Neuronal stem cell (in vitro differentiated cells): ENCODE measurements at regions not wholly inside any gene's neighbourhood (a gene's known extent, or its start where the extent isn't known, plus 50 kb on each side); places are given as distances from the start of the nearest gene placed in this dataset.

Experiments used
- DNase-seq: peaks from one replicate; pipeline ENCODE4 v3.0.0-alpha.2; 2013; ENCODE audit warnings: low spot score
- H2AFZ ChIP-seq: one replicate; pipeline ENCODE4 v1.6.1; 2013; ENCODE audit warnings: mild to moderate bottlenecking, low read length, inconsistent platforms
- H2AK5ac ChIP-seq: 2 replicates; pipeline ENCODE4 v1.6.1; 2013; ENCODE audit warnings: low read depth, mild to moderate bottlenecking, inconsistent platforms, low read length, moderate library complexity, mixed read lengths
- H2BK120ac ChIP-seq: 2 replicates; pipeline ENCODE4 v1.6.1; 2013; ENCODE audit warnings: low read depth, mild to moderate bottlenecking, inconsistent platforms, low read length, moderate library complexity, mixed read lengths
- H2BK12ac ChIP-seq: one replicate; pipeline ENCODE4 v1.6.1; 2013; ENCODE audit warnings: low read length, inconsistent platforms
- H2BK15ac ChIP-seq: 2 replicates; pipeline ENCODE4 v1.6.1; 2013; ENCODE audit warnings: mild to moderate bottlenecking, low read length, inconsistent platforms, mixed read lengths
- H2BK5ac ChIP-seq: one replicate; pipeline ENCODE4 v1.6.1; 2013; ENCODE audit warnings: inconsistent platforms, mild to moderate bottlenecking, low read length, moderate library complexity
- H3K14ac ChIP-seq: one replicate; pipeline ENCODE4 v1.6.1; 2013; ENCODE audit warnings: low read length, inconsistent platforms
- H3K18ac ChIP-seq: 2 replicates; pipeline ENCODE4 v1.6.1; 2013; ENCODE audit warnings: low read length, inconsistent platforms
- H3K23ac ChIP-seq: 2 replicates; pipeline ENCODE4 v1.6.1; 2013; ENCODE audit warnings: low read depth, mild to moderate bottlenecking, mixed read lengths, low read length, inconsistent platforms; ENCODE audit not compliant: poor library complexity
- H3K27ac ChIP-seq: replicated peaks from 3 replicates; pipeline ENCODE4 v1.5.1; 2013; ENCODE audit warnings: low read length, inconsistent platforms
- H3K27me3 ChIP-seq, 3 experiments: 2 replicates each; pipeline ENCODE4 v1.6.1; 2013; ENCODE audit warnings: low read length in 3 of 3, mild to moderate bottlenecking in 2 of 3, inconsistent platforms in 1 of 3, low read depth in 1 of 3, mixed read lengths in 1 of 3, moderate library complexity in 1 of 3; ENCODE audit not compliant: control insufficient read depth in 3 of 3, insufficient read depth in 3 of 3
- H3K36me3 ChIP-seq, 2 donors: replicated peaks in 1 of 2; 2 replicates each; pipeline ENCODE4 v1.6.1; 2013; ENCODE audit warnings: low read length in 2 of 2; ENCODE audit not compliant: control insufficient read depth in 2 of 2, insufficient read depth in 2 of 2
- H3K4ac ChIP-seq: 2 replicates; pipeline ENCODE4 v1.6.1; 2013; ENCODE audit warnings: inconsistent platforms, mild to moderate bottlenecking, low read length, moderate library complexity
- H3K4me1 ChIP-seq, 2 donors: 1 replicate in 1 of 2; 2 replicates in 1 of 2; pipeline ENCODE4 v1.6.1; 2013; ENCODE audit warnings: low read length in 2 of 2, low read depth in 1 of 2; ENCODE audit not compliant: control insufficient read depth in 2 of 2, insufficient read depth in 1 of 2
- H3K4me2 ChIP-seq: one replicate; pipeline ENCODE4 v1.6.1; 2013; ENCODE audit warnings: mild to moderate bottlenecking, low read length, inconsistent platforms; ENCODE audit not compliant: insufficient read depth, poor library complexity, severe bottlenecking
- H3K4me3 ChIP-seq, 2 donors: 2 replicates each; pipeline ENCODE4 v1.5.1; 2013; ENCODE audit warnings: low read length in 2 of 2, mild to moderate bottlenecking in 2 of 2, inconsistent platforms in 1 of 2, moderate library complexity in 1 of 2
- H3K79me1 ChIP-seq: one replicate; pipeline ENCODE4 v1.6.1; 2013; ENCODE audit warnings: low read depth, mild to moderate bottlenecking, inconsistent platforms, low read length, moderate library complexity
- H3K9ac ChIP-seq: one replicate; pipeline ENCODE4 v1.6.1; 2013; ENCODE audit warnings: mild to moderate bottlenecking, low read depth, low read length, inconsistent platforms; ENCODE audit not compliant: poor library complexity
- H3K9me3 ChIP-seq, 2 donors: replicated peaks in 1 of 2; 2 replicates each; pipeline versions ENCODE3 to v1.6.1; 2013; ENCODE audit warnings: low read length in 2 of 2, mild to moderate bottlenecking in 2 of 2, inconsistent platforms in 1 of 2, low read depth in 1 of 2, mixed read lengths in 1 of 2, moderate library complexity in 1 of 2; ENCODE audit not compliant: control insufficient read depth in 2 of 2, insufficient read depth in 1 of 2
- H4K8ac ChIP-seq: one replicate; pipeline ENCODE4 v1.6.1; 2013; ENCODE audit warnings: low read depth, mild to moderate bottlenecking, inconsistent platforms, low read length, moderate library complexity
- H4K91ac ChIP-seq: one replicate; pipeline ENCODE4 v1.6.1; 2013; ENCODE audit warnings: low read length, low read depth, mild to moderate bottlenecking, inconsistent platforms; ENCODE audit not compliant: poor library complexity
- WGBS, 2 donors: extraction: QIAGEN DNeasy Blood & Tissue Kit; methylation state at CpG; one replicate each; pipeline ENCODE4 v1.1.7; 2013; ENCODE audit warnings: missing lambda C conversion rate in 2 of 2, mixed read lengths in 1 of 2; ENCODE audit not compliant: insufficient read length in 2 of 2, insufficient replicate concordance in 1 of 2; ENCODE audit errors: extremely low coverage in 2 of 2; 5-methylcytosine and 5-hydroxymethylcytosine counted together

GRCh38 chr13:73224703-73225102, 165.9 kb downstream of the KLF5 start:
- H4K8ac ChIP-seq = no peak overlapping the region
- H3K27ac ChIP-seq = no peak overlapping the region
- no peak overlapping the region for H2AK5ac ChIP-seq
- no peak overlapping the region for H3K4me3 ChIP-seq
- H3K27me3 ChIP-seq = no peaks in the 10 kb centered on the region
- H2BK5ac ChIP-seq = no peak overlapping the region
- DNase-seq = no peak
- no peak overlapping the region for H3K4ac ChIP-seq
- H2BK120ac ChIP-seq = no peak overlapping the region
- H2AFZ ChIP-seq = no peak overlapping the region
- H3K4me2 ChIP-seq = no peak overlapping the region
- no peak overlapping the region for H3K23ac ChIP-seq
- no peak overlapping the region for H3K9ac ChIP-seq
- H4K91ac ChIP-seq = no peak overlapping the region
- no peaks in the 10 kb centered on the region for H3K36me3 ChIP-seq
- no peaks in the 10 kb centered on the region for H3K79me1 ChIP-seq
- H3K14ac ChIP-seq = no peak overlapping the region
- no peaks in the 10 kb centered on the region for H3K9me3 ChIP-seq
- H2BK12ac ChIP-seq = no peak overlapping the region
- H2BK15ac ChIP-seq = no peak overlapping the region
- no peaks in the 10 kb centered on the region for H3K4me1 ChIP-seq
- no CpG with 5 or more reads among the region's 1 CpG for WGBS, 2 donors
- H3K18ac ChIP-seq = no peak overlapping the region

DNA sequence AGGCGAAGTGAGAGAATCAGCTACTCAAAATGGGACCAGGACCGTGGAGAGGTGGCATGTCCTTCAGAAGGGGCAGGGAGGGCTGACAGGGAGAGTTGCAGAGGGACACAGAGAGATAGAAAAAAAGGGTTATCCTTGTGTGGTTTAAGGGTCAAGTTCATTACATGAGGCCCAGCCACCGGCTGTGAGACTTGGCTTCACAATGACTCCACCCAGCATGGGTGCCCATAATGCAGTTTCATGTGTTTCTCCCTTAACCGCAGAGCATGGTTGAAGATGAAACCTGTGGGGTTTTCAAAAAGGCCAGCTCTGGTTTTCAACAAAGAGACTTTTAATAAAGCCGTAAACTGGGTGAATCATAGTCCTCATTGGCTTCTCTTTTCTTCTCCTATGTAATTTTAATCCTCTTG, 164.6 kb downstream of the KLF5 start:
- H3K27ac ChIP-seq = no peak overlapping the region
- H4K91ac ChIP-seq = no peak overlapping the region
- H3K27me3 ChIP-seq = no peaks in the 10 kb centered on the region
- no peak overlapping the region for H3K4me3 ChIP-seq
- no peak overlapping the region for H3K23ac ChIP-seq
- no peak for DNase-seq
- no CpG with 5 or more reads among the region's 5 CpGs for WGBS, 2 donors
- H2BK120ac ChIP-seq = no peak overlapping the region
- no peak overlapping the region for H3K14ac ChIP-seq
- H3K4me2 ChIP-seq = no peak overlapping the region
- no peak overlapping the region for H2AFZ ChIP-seq
- no peak overlapping the region for H4K8ac ChIP-seq
- H2BK12ac ChIP-seq = no peak overlapping the region
- no peaks in the 10 kb centered on the region for H3K4me1 ChIP-seq
- H3K36me3 ChIP-seq = no peaks in the 10 kb centered on the region
- no peaks in the 10 kb centered on the region for H3K9me3 ChIP-seq
- H2AK5ac ChIP-seq = no peak overlapping the region
- H3K79me1 ChIP-seq = no peaks in the 10 kb centered on the region
- no peak overlapping the region for H3K18ac ChIP-seq
- no peak overlapping the region for H3K9ac ChIP-seq
- H2BK5ac ChIP-seq = no peak overlapping the region
- no peak overlapping the region for H3K4ac ChIP-seq
- no peak overlapping the region for H2BK15ac ChIP-seq

DNA sequence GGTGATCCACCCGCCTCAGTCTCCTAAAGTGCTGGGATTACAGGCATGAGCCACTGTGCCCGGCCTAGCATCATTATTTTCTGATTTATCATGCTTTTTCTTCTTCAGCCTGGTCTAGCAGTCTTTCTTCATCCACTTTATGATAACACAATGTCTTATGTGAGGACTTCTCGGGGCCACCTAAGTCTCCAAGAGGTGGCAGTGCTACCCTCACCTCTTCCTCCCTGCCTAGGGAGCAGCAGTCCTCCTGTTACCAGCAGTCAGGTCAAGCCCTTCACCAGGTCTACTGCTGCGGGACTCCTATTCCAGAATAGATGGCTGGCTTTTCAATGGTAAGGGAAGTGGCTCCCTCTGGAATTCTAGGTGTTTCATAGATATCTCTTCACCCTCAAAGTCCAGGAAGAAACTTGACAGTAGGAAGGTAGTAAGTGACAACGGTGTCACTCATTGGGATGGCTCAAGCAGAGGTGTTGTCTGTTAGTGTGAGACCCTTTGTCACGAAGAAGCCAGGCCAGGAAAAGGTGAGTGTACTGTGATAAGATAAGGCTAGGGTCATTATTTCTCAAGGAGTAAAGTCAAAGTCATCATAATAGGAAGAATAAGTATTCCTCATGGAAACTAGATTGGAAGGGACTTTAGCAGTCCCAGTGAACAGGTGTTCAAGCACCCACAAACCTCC, 164.0 kb downstream of the KLF5 start:
- H3K23ac ChIP-seq = no peak overlapping the region
- no peak for DNase-seq
- H3K79me1 ChIP-seq = no peaks in the 10 kb centered on the region
- H2AFZ ChIP-seq = no peak overlapping the region
- H3K4me2 ChIP-seq = no peak overlapping the region
- no peaks in the 10 kb centered on the region for H3K9me3 ChIP-seq
- H2BK120ac ChIP-seq = no peak overlapping the region
- H3K4me3 ChIP-seq = no peak overlapping the region
- no peak overlapping the region for H3K4ac ChIP-seq
- H3K27me3 ChIP-seq = no peaks in the 10 kb centered on the region
- no peak overlapping the region for H2AK5ac ChIP-seq
- no peak overlapping the region for H3K14ac ChIP-seq
- no peaks in the 10 kb centered on the region for H3K36me3 ChIP-seq
- no peak overlapping the region for H4K91ac ChIP-seq
- H4K8ac ChIP-seq = no peak overlapping the region
- no peak overlapping the region for H3K18ac ChIP-seq
- H2BK12ac ChIP-seq = no peak overlapping the region
- H3K9ac ChIP-seq = no peak overlapping the region
- no peak overlapping the region for H2BK15ac ChIP-seq
- WGBS, 2 donors = no CpG with 5 or more reads among the region's 6 CpGs
- H2BK5ac ChIP-seq = no peak overlapping the region
- H3K4me1 ChIP-seq = no peaks in the 10 kb centered on the region
- H3K27ac ChIP-seq = no peak overlapping the region

- Histone ChIP-seq H3K9me3 (no peaks in the 10 kb centered on the region), H3K27me3 (no peaks in the 10 kb centered on the region), H3K9ac (no peak overlapping the region), H2BK12ac (no peak overlapping the region), H2AK5ac (no peak overlapping the region), H3K27ac (no peak overlapping the region), H3K14ac (no peak overlapping the region), H3K18ac (no peak overlapping the region), H3K4ac (no peak overlapping the region), H2BK120ac (no peak overlapping the region), H4K8ac (no peak overlapping the region), H3K4me1 (no peaks in the 10 kb centered on the region), H3K23ac (no peak overlapping the region), H3K4me2 (no peak overlapping the region), H3K4me3 (no peak overlapping the region), H4K91ac (no peak overlapping the region), H2BK5ac (no peak overlapping the region), H3K79me1 (no peaks in the 10 kb centered on the region), H3K36me3 (no peaks in the 10 kb centered on the region), H2BK15ac (no peak overlapping the region), H2AFZ (no peak overlapping the region)
- DNase-seq = no peak
- WGBS, 2 donors = no CpG with 5 or more reads among the region's 8 CpGs
Measured at GRCh38 chr13:73220966-73221720, 162.3 kb downstream of the KLF5 start.
